A549 (cell line): ENCODE measurements at regions not wholly inside any gene's neighbourhood (a gene's known extent, or its start where the extent isn't known, plus 50 kb on each side); places are given as distances from the start of the nearest gene placed in this dataset.

Experiments used
- ATAC-seq, 2 experiments: fragments of 200-7000 bp in 1 of 2; fragments of >200 bp in 1 of 2; cut with Nextera tagmentation in 1 of 2; cut with Tn5 transposase in 1 of 2; 3 replicates each; pipeline versions ENCODE4 v1.8.0 to v1.9.1; 2018 to 2020; ENCODE audit warnings: mild to moderate bottlenecking in 1 of 2, moderate library complexity in 1 of 2
- CTCF ChIA-PET: fragments of 300-600 bp; sonication (Branson Sonifier 250); formaldehyde crosslinking; extraction: SDS; loops from one replicate; lab custom pipeline; 2021; ENCODE audit warnings: antibody characterized with exemption, inconsistent platforms; lab: Yijun Ruan, JAX
- POLR2A ChIA-PET: fragments of 350-600 bp; formaldehyde crosslinking; extraction: SDS; loops from one replicate; lab custom pipeline; 2021; ENCODE audit warnings: antibody characterized with exemption, inconsistent platforms; lab: Yijun Ruan, JAX
- DNase-seq, 2 experiments: peaks; one replicate each; pipeline versions ENCODE4 v3.0.0 to v3.0.0-alpha.2; 2011 to 2016; ENCODE audit warnings: low read depth in 1 of 2, low spot score in 1 of 2
- FAIRE-seq: peaks from 2 replicates; lab custom pipeline; 2011; peaks lifted over from hg19 to GRCh38; lab: Jason Lieb, UNC
- H3K27ac ChIP-seq, 2 experiments: fragments of >200 bp; sonication (Bioruptor Twin); formaldehyde crosslinking; 3 replicates each; pipeline ENCODE4 v1.5.1; 2016 to 2017
- H3K4me1 ChIP-seq: fragments of >200 bp; sonication (Bioruptor Twin); formaldehyde crosslinking; 3 replicates; pipeline ENCODE4 v1.6.1; 2016
- H3K4me2 ChIP-seq: fragments of >200 bp; sonication (Bioruptor Twin); formaldehyde crosslinking; 3 replicates; pipeline ENCODE4 v1.6.1; 2016
- H3K4me3 ChIP-seq: fragments of >200 bp; sonication (Bioruptor Twin); formaldehyde crosslinking; 3 replicates; pipeline ENCODE4 v1.5.1; 2016
- H3K9me3 ChIP-seq: fragments of >200 bp; sonication (Bioruptor Twin); formaldehyde crosslinking; 3 replicates; pipeline ENCODE4 v1.6.1; 2016
- CBX2 ChIP-seq: fragments of 200-600 bp; sonication (generic); IDR thresholded peaks from 2 replicates; pipeline ENCODE4 v1.6.1; 2016; ENCODE audit warnings: low read depth, mild to moderate bottlenecking, borderline replicate concordance
- CBX8 ChIP-seq: fragments of 200-600 bp; sonication (generic); IDR thresholded peaks from 2 replicates; pipeline ENCODE4 v1.6.1; 2016
- CHD2 ChIP-seq: fragments of 150-350 bp; IDR thresholded peaks from 2 replicates; pipeline ENCODE4 v1.6.1; 2014; ENCODE audit warnings: low read length; ENCODE audit not compliant: partially characterized antibody
- EHF ChIP-seq: fragments of 250-450 bp; sonication (Bioruptor Pico); IDR thresholded peaks from 2 replicates; pipeline ENCODE4 v1.5.0; 2020; ENCODE audit warnings: mild to moderate bottlenecking
- ELK1 ChIP-seq: fragments of 150-350 bp; IDR thresholded peaks from 2 replicates; pipeline ENCODE4 v1.6.1; 2014; ENCODE audit warnings: low read depth, mild to moderate bottlenecking, low read length
- EP300 ChIP-seq, 2 experiments: fragments of >200 bp; sonication (Bioruptor Twin); formaldehyde crosslinking; IDR thresholded peaks; 2 replicates in 1 of 2; 3 replicates in 1 of 2; pipeline ENCODE4 v1.6.1; 2016 to 2017
- FOSL2 ChIP-seq, 2 experiments: fragments of 450-650 bp in 1 of 2; fragments of >200 bp in 1 of 2; sonication (Bioruptor Twin) in 1 of 2; formaldehyde crosslinking; IDR thresholded peaks; 2 replicates each; pipeline versions ENCODE4 v1.5.0 to v1.6.1; 2016 to 2020; ENCODE audit warnings: mild to moderate bottlenecking in 1 of 2, moderate library complexity in 1 of 2
- HDAC2 ChIP-seq: fragments of 200-600 bp; sonication (generic); IDR thresholded peaks from 2 replicates; pipeline ENCODE4 v1.6.1; 2016
- HMGXB4 ChIP-seq: fragments of 250-450 bp; sonication (Bioruptor Pico); IDR thresholded peaks from 2 replicates; pipeline ENCODE4 v1.5.0; 2021; ENCODE audit warnings: mild to moderate bottlenecking, moderate library complexity, borderline replicate concordance
- HOXA7 ChIP-seq: fragments of 250-450 bp; sonication (Bioruptor Pico); IDR thresholded peaks from 2 replicates; pipeline ENCODE4 v1.5.0; 2020; ENCODE audit warnings: mild to moderate bottlenecking, moderate library complexity
- NFE2L2 ChIP-seq: fragments of 150-350 bp; conservative IDR thresholded peaks from 2 replicates; pipeline ENCODE4 v1.6.1; 2014; ENCODE audit warnings: low read length
- NPAS2 ChIP-seq: fragments of 250-450 bp; sonication (Bioruptor Pico); IDR thresholded peaks from 2 replicates; pipeline ENCODE4 v1.8.0; 2022; ENCODE audit warnings: mild to moderate bottlenecking, moderate library complexity, borderline replicate concordance
- NR3C1 ChIP-seq: fragments of >200 bp; sonication (Bioruptor Twin); formaldehyde crosslinking; IDR thresholded peaks from 3 replicates; pipeline ENCODE4 v1.6.1; 2017
- PHF8 ChIP-seq: fragments of 200-600 bp; sonication (generic); IDR thresholded peaks from 2 replicates; pipeline ENCODE4 v1.6.1; 2016; ENCODE audit warnings: low read depth, mild to moderate bottlenecking, antibody characterized with exemption, moderate library complexity, borderline replicate concordance
- RARB ChIP-seq: fragments of 250-450 bp; sonication (Bioruptor Pico); IDR thresholded peaks from 2 replicates; pipeline ENCODE4 v1.8.0; 2021; ENCODE audit warnings: mild to moderate bottlenecking, moderate library complexity
- RCOR1 ChIP-seq: fragments of 150-350 bp; IDR thresholded peaks from 2 replicates; pipeline ENCODE4 v1.6.1; 2014; ENCODE audit warnings: antibody characterized with exemption, low read length, low read depth
- RFX5 ChIP-seq: fragments of 450-650 bp; IDR thresholded peaks from 2 replicates; pipeline ENCODE4 v1.7.1; 2014; ENCODE audit warnings: antibody characterized with exemption, mild to moderate bottlenecking, moderate library complexity
- RNF2 ChIP-seq: fragments of 200-600 bp; sonication (generic); IDR thresholded peaks from 2 replicates; pipeline ENCODE4 v1.6.1; 2016; ENCODE audit warnings: low read depth, mild to moderate bottlenecking, antibody characterized with exemption, moderate library complexity, borderline replicate concordance
- SMC3 ChIP-seq: fragments of >200 bp; sonication (Bioruptor Twin); formaldehyde crosslinking; IDR thresholded peaks from 3 replicates; pipeline ENCODE4 v1.6.1; 2018; ENCODE audit warnings: inconsistent platforms
- SREBF2 ChIP-seq: fragments of 450-650 bp; IDR thresholded peaks from 2 replicates; pipeline ENCODE4 v1.6.1; 2014; ENCODE audit warnings: mild to moderate bottlenecking, moderate library complexity
- TP53 ChIP-seq: fragments of 250-450 bp; sonication (Bioruptor Pico); IDR thresholded peaks from 2 replicates; pipeline ENCODE4 v1.5.0; 2021; ENCODE audit warnings: mild to moderate bottlenecking, moderate library complexity
- ZFP36 ChIP-seq: fragments of 450-650 bp; IDR thresholded peaks from 2 replicates; pipeline ENCODE4 v1.6.1; 2014; ENCODE audit warnings: borderline replicate concordance; ENCODE audit not compliant: partially characterized antibody
- ZNF302 ChIP-seq: fragments of 250-450 bp; sonication (Bioruptor Pico); IDR thresholded peaks from 2 replicates; pipeline ENCODE4 v1.9.0; 2021; ENCODE audit warnings: inconsistent platforms, mild to moderate bottlenecking, moderate library complexity
- WGBS: methylation state at CpG from one replicate; pipeline ENCODE4 v1.1.6; 2017; ENCODE audit errors: missing lambda C conversion rate; 5-methylcytosine and 5-hydroxymethylcytosine counted together
- TF ChIP-seq, protein P1 (sequence below): IDR thresholded peaks from 2 replicates; pipeline ENCODE4 v1.6.1; 2012
- TF ChIP-seq, protein P2 (sequence below): fragments of 200-600 bp; sonication (generic); IDR thresholded peaks from 2 replicates; pipeline ENCODE4 v1.6.1; 2016; ENCODE audit warnings: antibody characterized with exemption, mild to moderate bottlenecking, moderate library complexity
- TF ChIP-seq, protein P3 (sequence below): IDR thresholded peaks from 2 replicates; pipeline ENCODE4 v1.6.1; 2012; ENCODE audit warnings: low read depth, borderline replicate concordance

DNA sequence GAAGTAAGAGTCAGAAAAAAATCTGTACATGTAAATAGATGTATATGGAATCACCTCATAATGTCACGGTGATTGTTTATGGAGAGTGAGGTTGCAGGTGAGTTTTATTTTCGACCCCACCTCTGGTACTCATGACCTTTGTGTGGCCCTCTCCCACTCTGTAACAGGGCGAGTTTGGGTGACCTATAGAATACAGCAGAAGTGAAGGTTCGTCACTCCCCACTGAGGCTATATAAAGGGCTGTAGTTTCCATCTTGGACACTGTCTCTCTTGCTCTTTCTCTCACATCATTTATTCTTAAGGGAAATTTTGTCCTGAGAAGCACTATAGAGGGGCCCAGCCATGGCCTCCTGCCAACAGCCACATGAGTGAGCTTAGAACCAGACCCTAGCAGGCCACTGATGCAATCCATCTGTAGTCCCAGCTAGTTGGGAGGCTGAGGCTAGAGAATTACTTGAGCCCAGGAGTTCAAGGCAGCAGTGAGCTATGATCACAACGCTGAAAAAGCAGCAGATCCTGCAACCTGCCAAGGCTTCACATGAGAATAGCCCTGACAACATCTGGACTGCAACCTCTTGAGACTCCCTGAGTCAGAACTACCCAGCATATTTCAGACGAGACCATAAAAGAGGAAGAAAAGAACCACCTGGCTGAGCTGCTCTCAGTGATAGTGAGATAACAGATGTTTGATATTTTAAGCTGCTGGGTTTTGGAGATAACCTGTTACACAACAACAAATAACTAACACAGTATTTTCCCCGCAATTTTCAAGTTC lies 74.3 kb upstream of the SLC1A4 start:
- Histone ChIP-seq H3K4me2 (no peak overlapping the region), H3K9me3 (no peaks in the 10 kb centered on the region), H3K4me1 (no peaks in the 10 kb centered on the region), H3K27ac (no peak overlapping the region), H3K4me3 (no peak overlapping the region)
- WGBS: 43% methylated on average over 7 of the region's 7 CpGs
- no peak for DNase-seq
- ChIA-PET CTCF (interaction anchor here (1.0 to 13.5 kb wide), 10 partner anchors 9 to 659 kb away, joined by 3 to 246 read pairs (median 22); partner anchors contain the start of gene SLC1A4), POLR2A (no interaction called here)
- TF ChIP-seq CBX8 (no peak), EHF (CRISPR knock-in tag) (no peak), NR3C1 (no peak), HMGXB4 (no peak), RCOR1 (no peak), SREBF2 (no peak), FOSL2 (IDR thresholded peaks at IDR 0.05) (no peak), FOSL2 (CRISPR knock-in tag; IDR thresholded peaks at IDR 0.05) (no peak), ELK1 (no peak), HOXA7 (no peak), SMC3 (no peak), RNF2 (no peak), EP300 (IDR thresholded peaks at IDR 0.05) (no peak), CHD2 (no peak)
- TF ChIP-seq, protein P1, sequence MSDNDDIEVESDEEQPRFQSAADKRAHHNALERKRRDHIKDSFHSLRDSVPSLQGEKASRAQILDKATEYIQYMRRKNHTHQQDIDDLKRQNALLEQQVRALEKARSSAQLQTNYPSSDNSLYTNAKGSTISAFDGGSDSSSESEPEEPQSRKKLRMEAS: no peak
- no peak for ATAC-seq
- FAIRE-seq: no peak

DNA sequence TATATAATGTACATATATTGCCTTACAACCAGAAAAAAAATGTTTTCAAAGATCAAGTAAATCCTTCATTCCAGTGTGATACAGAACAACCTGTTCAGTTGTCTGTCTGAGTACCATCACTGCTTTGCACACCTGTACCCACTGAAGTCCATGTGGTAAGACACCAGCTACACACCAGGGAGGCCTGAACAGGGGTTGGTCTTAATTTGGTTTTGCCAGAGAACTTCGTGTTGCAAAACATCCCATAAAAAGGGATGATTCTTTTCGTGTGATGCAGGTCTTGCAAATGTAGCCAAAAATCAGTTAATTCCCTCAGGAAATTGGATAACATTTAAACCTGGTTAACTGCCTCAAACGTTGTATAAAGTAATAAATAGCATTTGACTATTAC lies 73.7 kb upstream of the SLC1A4 start:
- POLR2A ChIA-PET: no interaction called here
- CTCF ChIA-PET: interaction anchor here (0.6 to 13.5 kb wide), 13 partner anchors 10 to 659 kb away, joined by 3 to 246 read pairs (median 9); partner anchors contain the start of gene SLC1A4
- WGBS: 2% methylated on average over 3 of the region's 3 CpGs
- Histone ChIP-seq H3K4me1 (no peaks in the 10 kb centered on the region), H3K27ac (no peak overlapping the region), H3K4me2 (no peak overlapping the region)
- no peak for DNase-seq
- TF ChIP-seq NFE2L2: no peak
- TF ChIP-seq RNF2: no peak
- TF ChIP-seq CBX2: no peak
- TF ChIP-seq, protein P2, sequence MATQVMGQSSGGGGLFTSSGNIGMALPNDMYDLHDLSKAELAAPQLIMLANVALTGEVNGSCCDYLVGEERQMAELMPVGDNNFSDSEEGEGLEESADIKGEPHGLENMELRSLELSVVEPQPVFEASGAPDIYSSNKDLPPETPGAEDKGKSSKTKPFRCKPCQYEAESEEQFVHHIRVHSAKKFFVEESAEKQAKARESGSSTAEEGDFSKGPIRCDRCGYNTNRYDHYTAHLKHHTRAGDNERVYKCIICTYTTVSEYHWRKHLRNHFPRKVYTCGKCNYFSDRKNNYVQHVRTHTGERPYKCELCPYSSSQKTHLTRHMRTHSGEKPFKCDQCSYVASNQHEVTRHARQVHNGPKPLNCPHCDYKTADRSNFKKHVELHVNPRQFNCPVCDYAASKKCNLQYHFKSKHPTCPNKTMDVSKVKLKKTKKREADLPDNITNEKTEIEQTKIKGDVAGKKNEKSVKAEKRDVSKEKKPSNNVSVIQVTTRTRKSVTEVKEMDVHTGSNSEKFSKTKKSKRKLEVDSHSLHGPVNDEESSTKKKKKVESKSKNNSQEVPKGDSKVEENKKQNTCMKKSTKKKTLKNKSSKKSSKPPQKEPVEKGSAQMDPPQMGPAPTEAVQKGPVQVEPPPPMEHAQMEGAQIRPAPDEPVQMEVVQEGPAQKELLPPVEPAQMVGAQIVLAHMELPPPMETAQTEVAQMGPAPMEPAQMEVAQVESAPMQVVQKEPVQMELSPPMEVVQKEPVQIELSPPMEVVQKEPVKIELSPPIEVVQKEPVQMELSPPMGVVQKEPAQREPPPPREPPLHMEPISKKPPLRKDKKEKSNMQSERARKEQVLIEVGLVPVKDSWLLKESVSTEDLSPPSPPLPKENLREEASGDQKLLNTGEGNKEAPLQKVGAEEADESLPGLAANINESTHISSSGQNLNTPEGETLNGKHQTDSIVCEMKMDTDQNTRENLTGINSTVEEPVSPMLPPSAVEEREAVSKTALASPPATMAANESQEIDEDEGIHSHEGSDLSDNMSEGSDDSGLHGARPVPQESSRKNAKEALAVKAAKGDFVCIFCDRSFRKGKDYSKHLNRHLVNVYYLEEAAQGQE: no peak
- TF ChIP-seq, protein P3, sequence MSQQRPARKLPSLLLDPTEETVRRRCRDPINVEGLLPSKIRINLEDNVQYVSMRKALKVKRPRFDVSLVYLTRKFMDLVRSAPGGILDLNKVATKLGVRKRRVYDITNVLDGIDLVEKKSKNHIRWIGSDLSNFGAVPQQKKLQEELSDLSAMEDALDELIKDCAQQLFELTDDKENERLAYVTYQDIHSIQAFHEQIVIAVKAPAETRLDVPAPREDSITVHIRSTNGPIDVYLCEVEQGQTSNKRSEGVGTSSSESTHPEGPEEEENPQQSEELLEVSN: no peak
- TF ChIP-seq NR3C1: no peak
- no peak for TF ChIP-seq HDAC2
- TF ChIP-seq PHF8: no peak
- no peak for TF ChIP-seq HOXA7
- TF ChIP-seq ELK1: no peak
- TF ChIP-seq NPAS2: no peak
- TF ChIP-seq CHD2: no peak
- TF ChIP-seq TP53 (CRISPR knock-in tag): no peak
- no peak for TF ChIP-seq EHF (CRISPR knock-in tag)
- TF ChIP-seq ZFP36: no peak
- TF ChIP-seq RARB (CRISPR knock-in tag): no peak
- no peak for TF ChIP-seq CBX8
- TF ChIP-seq RFX5: no peak
- TF ChIP-seq ZNF302 (CRISPR knock-in tag): no peak
- no peak for TF ChIP-seq RCOR1
- TF ChIP-seq, all 56 proteins: peak for 0
- no peaks in the 10 kb centered on the region for H3K9me3 ChIP-seq
- ATAC-seq (no peak), FAIRE-seq (no peak)
- H3K4me3 ChIP-seq: no peak overlapping the region
